ENCODE measurements at regions not wholly inside any gene's neighbourhood (a gene's known extent, or its start where the extent isn't known, plus 50 kb on each side); places are given as distances from the start of the nearest gene placed in this dataset.

DNA sequence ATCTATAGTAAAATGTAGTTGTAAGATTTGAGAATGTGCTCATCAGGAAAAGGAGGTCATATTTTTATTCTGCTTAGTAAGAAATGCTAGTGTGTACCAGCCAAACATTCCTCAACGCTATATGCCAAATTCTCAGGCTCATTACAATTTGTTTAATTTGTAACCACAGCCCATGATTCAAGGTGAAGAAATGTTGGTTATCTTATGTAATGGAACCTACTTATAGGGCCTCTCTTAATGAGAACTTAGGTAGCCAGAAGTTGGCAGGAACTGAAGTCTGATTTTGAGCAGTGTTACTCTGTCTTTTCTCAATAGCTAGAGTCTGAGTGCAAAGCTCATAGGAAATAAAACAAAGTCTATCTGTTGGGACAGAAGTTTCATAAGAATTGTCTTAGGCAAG, 595.0 kb downstream of the GLUD2 start:
- TF ChIP-seq, protein P1, sequence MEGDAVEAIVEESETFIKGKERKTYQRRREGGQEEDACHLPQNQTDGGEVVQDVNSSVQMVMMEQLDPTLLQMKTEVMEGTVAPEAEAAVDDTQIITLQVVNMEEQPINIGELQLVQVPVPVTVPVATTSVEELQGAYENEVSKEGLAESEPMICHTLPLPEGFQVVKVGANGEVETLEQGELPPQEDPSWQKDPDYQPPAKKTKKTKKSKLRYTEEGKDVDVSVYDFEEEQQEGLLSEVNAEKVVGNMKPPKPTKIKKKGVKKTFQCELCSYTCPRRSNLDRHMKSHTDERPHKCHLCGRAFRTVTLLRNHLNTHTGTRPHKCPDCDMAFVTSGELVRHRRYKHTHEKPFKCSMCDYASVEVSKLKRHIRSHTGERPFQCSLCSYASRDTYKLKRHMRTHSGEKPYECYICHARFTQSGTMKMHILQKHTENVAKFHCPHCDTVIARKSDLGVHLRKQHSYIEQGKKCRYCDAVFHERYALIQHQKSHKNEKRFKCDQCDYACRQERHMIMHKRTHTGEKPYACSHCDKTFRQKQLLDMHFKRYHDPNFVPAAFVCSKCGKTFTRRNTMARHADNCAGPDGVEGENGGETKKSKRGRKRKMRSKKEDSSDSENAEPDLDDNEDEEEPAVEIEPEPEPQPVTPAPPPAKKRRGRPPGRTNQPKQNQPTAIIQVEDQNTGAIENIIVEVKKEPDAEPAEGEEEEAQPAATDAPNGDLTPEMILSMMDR (conservative IDR thresholded peaks at IDR 0.05 in 1 of 2, IDR thresholded peaks at IDR 0.05 in 1 of 2; ENCODE audit: extremely low read depth in 1 of 2, insufficient read depth in 1 of 2, low read depth in 1 of 2, low read length in 2 of 2) = no peak
- no peak for TF ChIP-seq EZH2 (IDR thresholded peaks at IDR 0.05; ENCODE audit: borderline replicate concordance, low read length)

Data from mammary epithelial cell (primary cell).